ENCODE measurements at regions not wholly inside any gene's neighbourhood (a gene's known extent, or its start where the extent isn't known, plus 50 kb on each side); places are given as distances from the start of the nearest gene placed in this dataset.

DNA sequence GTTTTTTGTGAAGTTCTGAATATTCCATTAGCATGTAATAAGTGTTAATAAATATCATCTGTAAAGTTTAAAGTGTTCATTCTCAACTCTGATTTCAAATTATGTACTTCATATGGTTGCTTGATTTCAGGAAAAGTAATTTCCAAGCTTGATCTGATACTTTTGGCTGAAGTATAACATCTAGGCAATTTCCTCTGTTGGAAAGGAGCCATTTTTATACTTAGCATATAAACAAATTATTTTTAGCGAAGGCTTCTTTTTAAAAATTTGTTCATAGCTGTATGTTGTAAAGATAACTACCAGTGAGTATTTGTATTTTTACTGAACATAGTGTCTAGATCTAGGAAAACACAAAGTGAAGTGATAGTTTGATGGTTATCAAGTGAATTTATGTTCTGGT is 153.4 kb upstream of the TMTC2 start:
- TF ChIP-seq, protein P1, sequence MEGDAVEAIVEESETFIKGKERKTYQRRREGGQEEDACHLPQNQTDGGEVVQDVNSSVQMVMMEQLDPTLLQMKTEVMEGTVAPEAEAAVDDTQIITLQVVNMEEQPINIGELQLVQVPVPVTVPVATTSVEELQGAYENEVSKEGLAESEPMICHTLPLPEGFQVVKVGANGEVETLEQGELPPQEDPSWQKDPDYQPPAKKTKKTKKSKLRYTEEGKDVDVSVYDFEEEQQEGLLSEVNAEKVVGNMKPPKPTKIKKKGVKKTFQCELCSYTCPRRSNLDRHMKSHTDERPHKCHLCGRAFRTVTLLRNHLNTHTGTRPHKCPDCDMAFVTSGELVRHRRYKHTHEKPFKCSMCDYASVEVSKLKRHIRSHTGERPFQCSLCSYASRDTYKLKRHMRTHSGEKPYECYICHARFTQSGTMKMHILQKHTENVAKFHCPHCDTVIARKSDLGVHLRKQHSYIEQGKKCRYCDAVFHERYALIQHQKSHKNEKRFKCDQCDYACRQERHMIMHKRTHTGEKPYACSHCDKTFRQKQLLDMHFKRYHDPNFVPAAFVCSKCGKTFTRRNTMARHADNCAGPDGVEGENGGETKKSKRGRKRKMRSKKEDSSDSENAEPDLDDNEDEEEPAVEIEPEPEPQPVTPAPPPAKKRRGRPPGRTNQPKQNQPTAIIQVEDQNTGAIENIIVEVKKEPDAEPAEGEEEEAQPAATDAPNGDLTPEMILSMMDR (conservative IDR thresholded peaks at IDR 0.05): no peak
- TF ChIP-seq ZFX (IDR thresholded peaks at IDR 0.05): no peak
